Epithelial cell of esophagus (primary cell): ENCODE measurements at regions not wholly inside any gene's neighbourhood (a gene's known extent, or its start where the extent isn't known, plus 50 kb on each side); places are given as distances from the start of the nearest gene placed in this dataset.

Experiments used
- DNase-seq: peaks from one replicate; pipeline ENCODE4 v3.0.0; 2010; ENCODE audit warnings: low read depth
- H3K4me3 ChIP-seq: 2 replicates; pipeline ENCODE4 v1.5.1; 2011; ENCODE audit warnings: mild to moderate bottlenecking, low read length, control low read depth
- TF ChIP-seq, protein P1 (sequence below): IDR thresholded peaks from 2 replicates; pipeline ENCODE4 v1.5.1; 2011; ENCODE audit warnings: low read depth, mild to moderate bottlenecking, low read length, control low read depth, inconsistent platforms; ENCODE audit not compliant: insufficient read depth; ENCODE audit errors: missing control alignments

GRCh38 chr12:24328261-24328660 is 378.8 kb upstream of the SOX5 start:
- no peak overlapping the region for H3K4me3 ChIP-seq
- TF ChIP-seq, protein P1, sequence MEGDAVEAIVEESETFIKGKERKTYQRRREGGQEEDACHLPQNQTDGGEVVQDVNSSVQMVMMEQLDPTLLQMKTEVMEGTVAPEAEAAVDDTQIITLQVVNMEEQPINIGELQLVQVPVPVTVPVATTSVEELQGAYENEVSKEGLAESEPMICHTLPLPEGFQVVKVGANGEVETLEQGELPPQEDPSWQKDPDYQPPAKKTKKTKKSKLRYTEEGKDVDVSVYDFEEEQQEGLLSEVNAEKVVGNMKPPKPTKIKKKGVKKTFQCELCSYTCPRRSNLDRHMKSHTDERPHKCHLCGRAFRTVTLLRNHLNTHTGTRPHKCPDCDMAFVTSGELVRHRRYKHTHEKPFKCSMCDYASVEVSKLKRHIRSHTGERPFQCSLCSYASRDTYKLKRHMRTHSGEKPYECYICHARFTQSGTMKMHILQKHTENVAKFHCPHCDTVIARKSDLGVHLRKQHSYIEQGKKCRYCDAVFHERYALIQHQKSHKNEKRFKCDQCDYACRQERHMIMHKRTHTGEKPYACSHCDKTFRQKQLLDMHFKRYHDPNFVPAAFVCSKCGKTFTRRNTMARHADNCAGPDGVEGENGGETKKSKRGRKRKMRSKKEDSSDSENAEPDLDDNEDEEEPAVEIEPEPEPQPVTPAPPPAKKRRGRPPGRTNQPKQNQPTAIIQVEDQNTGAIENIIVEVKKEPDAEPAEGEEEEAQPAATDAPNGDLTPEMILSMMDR, result no peak
- no peak for DNase-seq

GRCh38 chr12:24325331-24325730 is 375.9 kb upstream of the SOX5 start:
- TF ChIP-seq, protein P1, result no peak
- DNase-seq, result no peak

GRCh38 chr12:24307716-24308335 is 358.4 kb upstream of the SOX5 start:
- TF ChIP-seq, protein P1, result no peak
- DNase-seq, result no peak

More at GRCh38 chr12:24325331-24325730, 375.9 kb upstream of the SOX5 start:
- no peak overlapping the region for H3K4me3 ChIP-seq

DNA sequence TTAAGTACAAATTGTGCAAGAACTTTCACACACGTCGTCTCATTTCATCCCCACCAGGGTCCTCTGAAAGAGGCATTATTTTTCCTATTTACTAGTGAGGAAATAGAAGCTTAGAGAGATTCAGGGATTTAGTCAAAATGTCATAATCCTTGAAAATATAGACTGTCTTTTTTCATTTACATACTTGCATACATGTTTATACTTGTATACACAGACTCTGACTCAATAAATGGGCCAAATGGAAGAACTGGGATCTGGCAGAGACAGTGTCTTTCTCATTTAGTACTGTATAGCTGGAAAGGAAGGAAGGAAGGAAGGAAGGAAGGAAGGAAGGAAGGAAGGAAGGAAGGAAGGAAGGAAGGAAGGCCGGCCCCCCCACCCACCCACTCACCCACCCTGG is 357.7 kb upstream of the SOX5 start:
- no peak overlapping the region for H3K4me3 ChIP-seq
- DNase-seq, result peak; percentile 27
- TF ChIP-seq, protein P1, result no peak

More at GRCh38 chr12:24307716-24308335, 358.4 kb upstream of the SOX5 start:
- H3K4me3 ChIP-seq, result no peak overlapping the region

- DNase-seq, result no peak
- no peak overlapping the region for H3K4me3 ChIP-seq
- TF ChIP-seq, protein P1, result no peak
These were observed 356.5 kb upstream of the SOX5 start for GRCh38 chr12:24306001-24306400.

DNA sequence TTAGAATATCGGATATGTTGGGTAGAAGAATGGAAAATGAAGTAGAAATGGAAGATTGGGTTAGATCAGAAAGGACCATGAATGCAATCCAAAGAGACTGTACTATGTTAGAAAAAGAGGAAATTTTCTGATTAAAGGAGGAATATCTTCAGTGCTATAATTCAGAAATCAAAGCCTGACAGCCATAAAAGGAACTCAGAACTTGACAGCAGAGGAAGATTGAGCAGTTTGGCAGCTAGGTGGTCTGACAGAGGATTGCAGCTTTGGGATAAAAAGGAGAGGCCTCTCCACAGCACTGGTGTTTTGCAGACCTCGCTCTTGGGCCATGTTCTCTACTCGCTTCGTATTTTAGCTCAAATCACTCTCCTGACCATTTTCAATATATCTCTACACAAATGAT is 354.8 kb upstream of the SOX5 start:
- no peak for DNase-seq
- TF ChIP-seq, protein P1, result no peak
- H3K4me3 ChIP-seq, result no peak overlapping the region

DNA sequence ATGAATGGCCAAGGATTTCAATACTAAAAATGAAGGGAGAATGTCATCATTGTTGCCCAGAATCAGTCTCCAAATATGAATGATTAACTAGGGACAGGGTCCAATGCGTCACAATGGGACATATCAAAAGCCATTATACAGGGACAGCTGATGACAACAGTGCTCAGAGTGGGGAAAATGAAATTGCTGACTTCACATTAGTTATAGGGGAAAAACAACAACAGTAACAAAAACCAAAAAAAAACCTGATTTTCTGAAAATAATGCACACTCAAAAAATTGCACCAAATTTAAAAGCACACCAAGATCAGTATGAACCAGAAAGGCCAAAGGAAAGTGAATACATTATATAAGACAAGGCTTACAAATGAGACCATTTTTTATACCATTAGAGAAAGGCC is 353.2 kb upstream of the SOX5 start:
- TF ChIP-seq, protein P1, result no peak
- H3K4me3 ChIP-seq, result no peak overlapping the region
- DNase-seq, result no peak
